RPMI8226 (cell line): ENCODE measurements at regions not wholly inside any gene's neighbourhood (a gene's known extent, or its start where the extent isn't known, plus 50 kb on each side); places are given as distances from the start of the nearest gene placed in this dataset.

Source experiments
- DNase-seq: peaks from one replicate; pipeline ENCODE4 v3.0.0-alpha.2; 2015

- no peak for DNase-seq
These were observed 69.5 kb upstream of the GNAZ start for GRCh38 chr22:23000657-23001347.

- no peak for DNase-seq
These were observed 68.9 kb upstream of the GNAZ start for GRCh38 chr22:23001463-23001862.

GRCh38 chr22:23002612-23003180 lies 67.6 kb upstream of the GNAZ start:
- DNase-seq = no peak

- no peak for DNase-seq
These were observed 62.5 kb upstream of the GNAZ start for GRCh38 chr22:23007823-23008222.

- no peak for DNase-seq
These were observed 61.4 kb upstream of the GNAZ start for GRCh38 chr22:23008896-23009295.
